Hepatocyte (in vitro differentiated cells): ENCODE measurements at regions not wholly inside any gene's neighbourhood (a gene's known extent, or its start where the extent isn't known, plus 50 kb on each side); places are given as distances from the start of the nearest gene placed in this dataset.

Experiments used
- DNase-seq: peaks from one replicate; pipeline ENCODE4 v3.0.0-alpha.2; 2016; ENCODE audit warnings: low spot score
- H2AFZ ChIP-seq: fragments of 200-600 bp; sonication (generic); 2 replicates; pipeline ENCODE4 v1.6.0; 2016; ENCODE audit warnings: antibody characterized with exemption, mild to moderate bottlenecking
- H3K27ac ChIP-seq: fragments of 200-600 bp; sonication (generic); 2 replicates; pipeline ENCODE4 v1.5.1; 2016; ENCODE audit warnings: mild to moderate bottlenecking
- H3K27me3 ChIP-seq: fragments of 200-600 bp; sonication (generic); 2 replicates; pipeline ENCODE4 v1.6.1; 2016
- H3K36me3 ChIP-seq: fragments of 200-600 bp; sonication (generic); replicated peaks from 2 replicates; pipeline ENCODE4 v1.5.1; 2016; ENCODE audit warnings: low read depth; ENCODE audit not compliant: insufficient read depth
- H3K4me1 ChIP-seq: fragments of 200-600 bp; sonication (generic); 2 replicates; pipeline ENCODE4 v1.5.1; 2016; ENCODE audit warnings: mild to moderate bottlenecking, moderate library complexity; ENCODE audit not compliant: insufficient read depth
- H3K4me2 ChIP-seq: fragments of 200-600 bp; sonication (generic); 2 replicates; pipeline ENCODE4 v1.6.0; 2016
- H3K4me3 ChIP-seq: fragments of 200-600 bp; sonication (generic); 2 replicates; pipeline ENCODE4 v1.5.1; 2016; ENCODE audit warnings: mild to moderate bottlenecking
- H3K79me2 ChIP-seq: fragments of 200-600 bp; sonication (generic); 2 replicates; pipeline ENCODE4 v1.6.0; 2017; ENCODE audit warnings: mild to moderate bottlenecking
- H3K9me2 ChIP-seq: fragments of 200-600 bp; sonication (generic); replicated peaks from 2 replicates; pipeline ENCODE4 v1.6.0; 2017; ENCODE audit warnings: mild to moderate bottlenecking; ENCODE audit not compliant: insufficient read depth
- H3K9me3 ChIP-seq: fragments of 200-600 bp; sonication (generic); 2 replicates; pipeline ENCODE4 v1.5.1; 2016; ENCODE audit warnings: low read depth, mild to moderate bottlenecking
- H4K20me1 ChIP-seq: fragments of 200-600 bp; sonication (generic); 2 replicates; pipeline ENCODE4 v1.6.0; 2016; ENCODE audit warnings: mild to moderate bottlenecking; ENCODE audit not compliant: insufficient read depth, poor library complexity, severe bottlenecking
- EZH2 ChIP-seq: fragments of 200-600 bp; sonication (generic); IDR thresholded peaks from 2 replicates; pipeline ENCODE4 v1.6.1; 2016; ENCODE audit warnings: antibody characterized with exemption, mild to moderate bottlenecking, borderline replicate concordance
- EZH2phosphoT487 ChIP-seq: fragments of 200-600 bp; sonication (generic); IDR thresholded peaks from one replicate; pipeline ENCODE4 v1.6.1; 2018; ENCODE audit warnings: antibody characterized with exemption, mild to moderate bottlenecking, low read depth, moderate library complexity; ENCODE audit not compliant: unreplicated experiment, severe bottlenecking
- whole genome bisulfite sequencing: methylation state at CpG from one replicate; pipeline ENCODE4 v1.1.6; 2016; ENCODE audit warnings: low lambda C conversion rate; ENCODE audit errors: missing lambda C conversion rate; 5-methylcytosine and 5-hydroxymethylcytosine counted together
- TF ChIP-seq, protein P1 (sequence below): fragments of 200-600 bp; sonication (generic); IDR thresholded peaks from 2 replicates; pipeline ENCODE4 v1.5.1; 2016; ENCODE audit warnings: antibody characterized with exemption, mild to moderate bottlenecking; ENCODE audit not compliant: poor library complexity

DNA sequence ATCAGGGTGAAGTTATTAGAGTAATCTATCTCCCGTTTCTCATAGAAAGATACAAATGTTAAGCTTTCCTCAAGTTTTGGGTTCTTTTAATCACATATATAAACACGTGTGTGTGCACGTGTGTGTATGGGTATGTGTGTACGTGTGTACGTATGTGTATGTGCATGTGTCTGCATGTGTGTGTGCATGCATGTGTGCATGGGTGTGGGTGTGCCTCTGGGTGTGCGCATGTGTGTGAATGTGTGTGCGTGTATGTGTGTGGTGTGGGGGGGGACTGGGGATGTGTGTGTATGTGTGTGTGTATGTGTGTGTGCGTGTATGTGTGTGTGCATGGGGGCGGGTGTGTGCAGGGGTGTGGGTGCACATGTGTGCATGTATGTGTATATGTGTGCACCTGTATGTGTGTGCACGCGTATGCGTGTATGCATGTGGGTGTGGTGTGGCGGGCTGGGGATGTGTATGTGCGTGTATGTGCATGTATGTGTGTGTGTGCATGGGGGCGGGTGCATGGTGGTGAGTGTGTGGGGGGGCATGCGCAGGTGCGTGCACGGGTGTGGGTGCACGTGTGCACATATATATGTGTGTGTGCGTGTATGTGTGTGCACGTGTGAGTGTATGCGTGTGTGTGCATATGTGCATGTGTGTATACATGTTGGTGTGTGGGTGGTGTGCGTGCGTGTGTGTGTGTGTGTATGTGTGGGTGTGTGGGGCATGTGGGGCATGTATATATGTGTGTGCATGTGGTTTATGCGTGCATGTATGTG lies 304.0 kb downstream of the MBD2 start:
- Histone ChIP-seq H3K79me2 (no peaks in the 10 kb centered on the region), H3K4me2 (no peak overlapping the region), H2AFZ (no peak overlapping the region), H3K27ac (no peak overlapping the region), H3K27me3 (no peaks in the 10 kb centered on the region), H3K4me3 (no peak overlapping the region), H3K9me2 (no peaks in the 10 kb centered on the region), H3K9me3 (no peaks in the 10 kb centered on the region), H4K20me1 (no peaks in the 10 kb centered on the region), H3K36me3 (no peaks in the 10 kb centered on the region), H3K4me1 (no peaks in the 10 kb centered on the region)
- no peak for DNase-seq
- TF ChIP-seq, protein P1, sequence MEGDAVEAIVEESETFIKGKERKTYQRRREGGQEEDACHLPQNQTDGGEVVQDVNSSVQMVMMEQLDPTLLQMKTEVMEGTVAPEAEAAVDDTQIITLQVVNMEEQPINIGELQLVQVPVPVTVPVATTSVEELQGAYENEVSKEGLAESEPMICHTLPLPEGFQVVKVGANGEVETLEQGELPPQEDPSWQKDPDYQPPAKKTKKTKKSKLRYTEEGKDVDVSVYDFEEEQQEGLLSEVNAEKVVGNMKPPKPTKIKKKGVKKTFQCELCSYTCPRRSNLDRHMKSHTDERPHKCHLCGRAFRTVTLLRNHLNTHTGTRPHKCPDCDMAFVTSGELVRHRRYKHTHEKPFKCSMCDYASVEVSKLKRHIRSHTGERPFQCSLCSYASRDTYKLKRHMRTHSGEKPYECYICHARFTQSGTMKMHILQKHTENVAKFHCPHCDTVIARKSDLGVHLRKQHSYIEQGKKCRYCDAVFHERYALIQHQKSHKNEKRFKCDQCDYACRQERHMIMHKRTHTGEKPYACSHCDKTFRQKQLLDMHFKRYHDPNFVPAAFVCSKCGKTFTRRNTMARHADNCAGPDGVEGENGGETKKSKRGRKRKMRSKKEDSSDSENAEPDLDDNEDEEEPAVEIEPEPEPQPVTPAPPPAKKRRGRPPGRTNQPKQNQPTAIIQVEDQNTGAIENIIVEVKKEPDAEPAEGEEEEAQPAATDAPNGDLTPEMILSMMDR: no peak
- TF ChIP-seq EZH2: no peak
- TF ChIP-seq EZH2phosphoT487: no peak
- WGBS: 93% methylated on average over 21 of the region's 25 CpGs

DNA sequence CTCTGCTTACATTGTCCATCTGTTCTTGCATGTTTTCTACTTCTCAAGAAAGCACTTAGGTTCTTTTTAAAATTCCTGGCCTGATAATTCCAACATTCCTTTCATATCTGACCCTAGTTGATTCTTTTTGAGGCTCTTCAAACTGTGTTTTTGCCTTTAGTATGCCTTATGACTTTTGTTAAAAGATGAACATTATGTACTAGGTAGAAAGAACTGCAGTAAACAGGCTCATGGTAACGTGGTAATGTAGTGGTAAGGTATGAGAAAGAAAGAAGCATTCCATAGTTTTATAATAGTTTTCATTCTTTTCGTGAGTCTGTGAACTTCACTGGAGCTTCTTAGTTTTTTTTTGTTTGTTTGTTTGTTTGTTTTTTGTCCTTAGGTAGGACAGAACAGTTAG lies 306.4 kb downstream of the MBD2 start:
- no peak overlapping the region for H2AFZ ChIP-seq
- H3K4me3 ChIP-seq: no peak overlapping the region
- no peaks in the 10 kb centered on the region for H3K9me3 ChIP-seq
- no peaks in the 10 kb centered on the region for H3K9me2 ChIP-seq
- no peaks in the 10 kb centered on the region for H4K20me1 ChIP-seq
- H3K36me3 ChIP-seq: no peaks in the 10 kb centered on the region
- no peaks in the 10 kb centered on the region for H3K79me2 ChIP-seq
- no peak overlapping the region for H3K4me2 ChIP-seq
- no peaks in the 10 kb centered on the region for H3K4me1 ChIP-seq
- H3K27me3 ChIP-seq: no peaks in the 10 kb centered on the region
- WGBS: 65% methylated on average over 2 of the region's 2 CpGs
- no peak for TF ChIP-seq EZH2
- no peak for TF ChIP-seq EZH2phosphoT487
- TF ChIP-seq, protein P1: no peak
- no peak for DNase-seq
- no peak overlapping the region for H3K27ac ChIP-seq

DNA sequence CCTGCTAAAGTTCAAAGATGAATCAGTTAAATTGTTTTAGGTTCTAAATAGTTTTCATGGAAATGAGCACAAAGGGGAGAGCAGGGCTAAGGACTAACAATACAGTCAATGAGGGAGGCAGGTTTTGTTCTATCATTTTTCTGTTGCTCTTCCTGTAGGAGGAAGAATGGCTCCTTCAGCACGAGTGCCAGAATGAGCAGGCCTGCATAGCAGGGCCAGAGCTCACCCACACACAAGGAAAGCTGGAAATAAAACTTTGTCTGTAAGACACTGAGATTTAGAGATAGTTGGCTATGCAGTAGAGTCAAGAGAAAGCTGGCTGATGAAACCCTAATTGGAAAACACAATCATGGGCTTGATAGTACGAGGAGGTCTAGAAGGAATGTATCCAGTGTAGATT lies 313.3 kb downstream of the MBD2 start:
- H3K27me3 ChIP-seq: no peaks in the 10 kb centered on the region
- H3K27ac ChIP-seq: no peak overlapping the region
- H3K9me3 ChIP-seq: no peaks in the 10 kb centered on the region
- no peak for DNase-seq
- no peaks in the 10 kb centered on the region for H4K20me1 ChIP-seq
- no peaks in the 10 kb centered on the region for H3K79me2 ChIP-seq
- H2AFZ ChIP-seq: no peak overlapping the region
- 64% methylated on average over 2 of the region's 2 CpGs for WGBS
- H3K4me1 ChIP-seq: no peaks in the 10 kb centered on the region
- H3K36me3 ChIP-seq: no peaks in the 10 kb centered on the region
- no peaks in the 10 kb centered on the region for H3K9me2 ChIP-seq
- no peak for TF ChIP-seq EZH2phosphoT487
- TF ChIP-seq, protein P1: no peak
- TF ChIP-seq EZH2: no peak
- H3K4me2 ChIP-seq: no peak overlapping the region
- H3K4me3 ChIP-seq: no peak overlapping the region
